ENCODE measurements at regions not wholly inside any gene's neighbourhood (a gene's known extent, or its start where the extent isn't known, plus 50 kb on each side); places are given as distances from the start of the nearest gene placed in this dataset.

DNA sequence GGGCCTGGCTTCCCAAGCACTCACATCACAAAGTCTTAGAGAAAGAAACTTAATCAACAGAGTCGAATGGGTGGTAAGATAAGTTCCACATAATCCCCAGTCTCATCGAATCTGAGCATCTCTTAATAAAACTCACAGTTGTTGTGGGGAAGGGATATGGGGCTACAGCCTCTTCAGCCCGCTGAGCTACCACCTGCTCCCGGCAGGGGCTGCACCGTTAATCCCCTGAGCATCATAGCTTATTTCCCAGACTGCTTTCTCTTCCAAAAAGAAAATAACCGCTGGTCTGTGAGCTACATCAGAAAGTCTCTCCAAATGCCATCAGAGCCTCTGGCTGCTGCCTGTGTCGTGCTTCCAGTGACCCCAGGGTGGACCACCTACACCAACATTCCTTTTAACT is 139.4 kb upstream of the CELF4 start:
- Histone ChIP-seq H3K36me3 (no peaks in the 10 kb centered on the region), H3K27me3 (no peaks in the 10 kb centered on the region), H3K27ac (no peak overlapping the region), H3K4me3 (no peak overlapping the region), H3K9me3 (no peaks in the 10 kb centered on the region), H3K4me1 (no peaks in the 10 kb centered on the region)
- TF ChIP-seq EP300 (IDR thresholded peaks at IDR 0.05) (no peak), POLR2A (IDR thresholded peaks at IDR 0.05) (no peak), POLR2AphosphoS5 (IDR thresholded peaks at IDR 0.05) (no peak)
- TF ChIP-seq, protein P1, sequence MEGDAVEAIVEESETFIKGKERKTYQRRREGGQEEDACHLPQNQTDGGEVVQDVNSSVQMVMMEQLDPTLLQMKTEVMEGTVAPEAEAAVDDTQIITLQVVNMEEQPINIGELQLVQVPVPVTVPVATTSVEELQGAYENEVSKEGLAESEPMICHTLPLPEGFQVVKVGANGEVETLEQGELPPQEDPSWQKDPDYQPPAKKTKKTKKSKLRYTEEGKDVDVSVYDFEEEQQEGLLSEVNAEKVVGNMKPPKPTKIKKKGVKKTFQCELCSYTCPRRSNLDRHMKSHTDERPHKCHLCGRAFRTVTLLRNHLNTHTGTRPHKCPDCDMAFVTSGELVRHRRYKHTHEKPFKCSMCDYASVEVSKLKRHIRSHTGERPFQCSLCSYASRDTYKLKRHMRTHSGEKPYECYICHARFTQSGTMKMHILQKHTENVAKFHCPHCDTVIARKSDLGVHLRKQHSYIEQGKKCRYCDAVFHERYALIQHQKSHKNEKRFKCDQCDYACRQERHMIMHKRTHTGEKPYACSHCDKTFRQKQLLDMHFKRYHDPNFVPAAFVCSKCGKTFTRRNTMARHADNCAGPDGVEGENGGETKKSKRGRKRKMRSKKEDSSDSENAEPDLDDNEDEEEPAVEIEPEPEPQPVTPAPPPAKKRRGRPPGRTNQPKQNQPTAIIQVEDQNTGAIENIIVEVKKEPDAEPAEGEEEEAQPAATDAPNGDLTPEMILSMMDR (IDR thresholded peaks at IDR 0.05): no peak
- 89% methylated on average over 7 of the region's 7 CpGs for WGBS
- DNase-seq (ENCODE audit: low spot score in 2 of 2): no peak

- Histone ChIP-seq H3K4me1 (no peaks in the 10 kb centered on the region), H3K27me3 (no peaks in the 10 kb centered on the region), H3K4me3 (no peak overlapping the region), H3K9me3 (no peaks in the 10 kb centered on the region), H3K27ac (no peak overlapping the region), H3K36me3 (no peaks in the 10 kb centered on the region)
- TF ChIP-seq, protein P1 (IDR thresholded peaks at IDR 0.05): no peak
- TF ChIP-seq POLR2AphosphoS5 (IDR thresholded peaks at IDR 0.05) (no peak), POLR2A (IDR thresholded peaks at IDR 0.05) (no peak), EP300 (IDR thresholded peaks at IDR 0.05) (no peak)
- 69% methylated on average over 2 of the region's 2 CpGs for WGBS
- no peak for DNase-seq (ENCODE audit: low spot score in 2 of 2)
Observed at GRCh38 chr18:37702841-37703240, 137.2 kb upstream of the CELF4 start.

DNA sequence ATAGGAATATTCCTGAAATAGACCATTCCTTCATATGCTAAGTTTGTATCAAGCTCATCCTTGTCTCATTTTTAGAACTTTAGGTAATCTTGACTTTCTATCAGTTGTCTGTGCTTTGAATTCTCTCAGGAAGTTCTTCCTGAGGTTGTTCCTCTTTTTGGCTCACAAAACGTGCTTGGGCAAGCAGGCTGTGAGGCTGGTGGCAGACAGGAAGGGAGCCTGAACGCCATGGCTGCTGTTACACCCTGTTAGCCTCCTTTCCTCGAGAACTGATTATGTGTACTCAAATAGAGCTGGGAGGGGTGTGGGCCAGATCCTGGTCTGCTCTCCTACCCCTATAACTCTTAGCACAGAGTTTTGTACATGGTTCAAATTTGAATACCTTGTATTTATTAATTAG is 136.4 kb upstream of the CELF4 start:
- DNase-seq (ENCODE audit: low spot score in 2 of 2): no peak
- Histone ChIP-seq H3K9me3 (no peaks in the 10 kb centered on the region), H3K36me3 (no peaks in the 10 kb centered on the region), H3K27ac (no peak overlapping the region), H3K27me3 (no peaks in the 10 kb centered on the region), H3K4me1 (no peaks in the 10 kb centered on the region), H3K4me3 (no peak overlapping the region)
- WGBS: 12% methylated on average over 3 of the region's 3 CpGs
- TF ChIP-seq POLR2A (IDR thresholded peaks at IDR 0.05): no peak
- TF ChIP-seq EP300 (IDR thresholded peaks at IDR 0.05): no peak
- no peak for TF ChIP-seq POLR2AphosphoS5 (IDR thresholded peaks at IDR 0.05)
- TF ChIP-seq, protein P1 (IDR thresholded peaks at IDR 0.05): no peak

DNA sequence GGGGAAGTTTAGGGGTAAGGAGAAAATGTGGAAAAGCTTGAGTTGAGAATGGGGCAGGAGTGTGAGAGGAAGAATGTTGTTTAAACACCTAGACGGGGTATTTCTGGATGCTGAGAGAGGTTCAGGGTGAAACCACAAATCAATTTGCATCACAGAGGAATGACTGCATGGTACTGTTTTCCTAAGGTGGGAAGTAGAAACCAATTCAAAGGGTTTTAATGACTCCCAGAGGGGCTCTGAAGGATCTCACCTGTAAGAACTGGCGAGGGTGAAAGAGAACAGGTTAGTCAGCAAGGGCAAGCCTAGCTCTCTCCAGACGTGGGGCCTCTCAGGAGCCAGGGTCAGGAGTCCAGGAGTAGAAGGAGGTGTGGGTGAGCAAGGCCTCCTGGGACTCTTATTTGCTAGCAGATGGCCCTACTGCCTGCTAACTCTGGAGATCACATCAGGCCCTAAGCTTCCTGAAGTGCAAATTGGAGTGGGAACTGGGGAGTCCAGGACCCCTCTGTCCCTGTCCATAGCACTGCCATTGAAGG is 133.0 kb upstream of the CELF4 start:
- no peak for TF ChIP-seq POLR2AphosphoS5 (IDR thresholded peaks at IDR 0.05)
- TF ChIP-seq, protein P1 (IDR thresholded peaks at IDR 0.05): no peak
- TF ChIP-seq EP300 (IDR thresholded peaks at IDR 0.05): no peak
- no peak for TF ChIP-seq POLR2A (IDR thresholded peaks at IDR 0.05)

GRCh38 chr18:37694516-37694915 is 128.9 kb upstream of the CELF4 start:
- H3K27ac ChIP-seq: no peak overlapping the region
- no peaks in the 10 kb centered on the region for H3K4me1 ChIP-seq
- TF ChIP-seq POLR2AphosphoS5 (IDR thresholded peaks at IDR 0.05) (no peak), EP300 (IDR thresholded peaks at IDR 0.05) (no peak)
- TF ChIP-seq, protein P1 (IDR thresholded peaks at IDR 0.05): no peak
- no peaks in the 10 kb centered on the region for H3K36me3 ChIP-seq
- no peak for DNase-seq (ENCODE audit: low spot score in 2 of 2)
- no peak overlapping the region for H3K4me3 ChIP-seq
- 48% methylated on average over 4 of the region's 4 CpGs for WGBS
- no peaks in the 10 kb centered on the region for H3K9me3 ChIP-seq
- H3K27me3 ChIP-seq: no peaks in the 10 kb centered on the region

More for the DNA sequence above, 133.0 kb upstream of the CELF4 start:
- H3K9me3 ChIP-seq: no peaks in the 10 kb centered on the region
- no peak for DNase-seq (ENCODE audit: low spot score in 2 of 2)
- H3K27me3 ChIP-seq: no peaks in the 10 kb centered on the region
- no peak overlapping the region for H3K4me3 ChIP-seq
- no peaks in the 10 kb centered on the region for H3K36me3 ChIP-seq
- WGBS: 69% methylated on average over 3 of the region's 3 CpGs
- no peak overlapping the region for H3K27ac ChIP-seq
- no peaks in the 10 kb centered on the region for H3K4me1 ChIP-seq
